Sigmoid colon (tissue), 4 donors: ENCODE measurements at regions not wholly inside any gene's neighbourhood (a gene's known extent, or its start where the extent isn't known, plus 50 kb on each side); places are given as distances from the start of the nearest gene placed in this dataset.

Experiments used
- CTCF ChIP-seq, 4 experiments: fragments of 450-650 bp in 3 of 4; fragments of 200-600 bp in 1 of 4; IDR thresholded peaks; one replicate each; pipeline ENCODE4 v1.5.1; 2016 to 2019; ENCODE audit warnings: antibody characterized with exemption in 4 of 4, mild to moderate bottlenecking in 3 of 4, moderate library complexity in 2 of 4
- POLR2A ChIP-seq, 2 donors: fragments of 450-650 bp; IDR thresholded peaks; one replicate each; pipeline ENCODE4 v1.6.1; 2016; ENCODE audit warnings: antibody characterized with exemption in 2 of 2, mild to moderate bottlenecking in 2 of 2, moderate library complexity in 2 of 2
- POLR2AphosphoS5 ChIP-seq, 4 donors: sonication (generic); formaldehyde crosslinking; IDR thresholded peaks; one replicate each; pipeline ENCODE4 v1.6.1; 2017; ENCODE audit warnings: antibody characterized with exemption in 4 of 4

- TF ChIP-seq CTCF (IDR thresholded peaks at IDR 0.05) (no peak), POLR2AphosphoS5 (IDR thresholded peaks at IDR 0.05) (peak in 2 of 4 donors; percentile 76 to 79), POLR2A (IDR thresholded peaks at IDR 0.05) (no peak)
Measured at GRCh38 chr3:162879021-162879562, 1382.5 kb downstream of the OTOL1 start.
